Activated naive CD4-positive, alpha-beta T cell treated with anti-CD3 and anti-CD28 coated beads, Interleukin-2, amount 50 U/mL, for 24 hours (primary cell): ENCODE measurements at regions not wholly inside any gene's neighbourhood (a gene's known extent, or its start where the extent isn't known, plus 50 kb on each side); places are given as distances from the start of the nearest gene placed in this dataset.
"Not testable (repeated sequence)": the region's sequence is repeated elsewhere in the genome, so short reads cannot be mapped to it uniquely, and the experiment has no call there.

Source experiments
- H3K27ac Mint-ChIP-seq: one replicate; pipeline ENCODE4 v1.8.0; 2021; ENCODE audit warnings: mild to moderate bottlenecking, mixed read lengths
- H3K27me3 Mint-ChIP-seq: one replicate; pipeline ENCODE4 v1.8.0; 2021; ENCODE audit warnings: mixed read lengths
- H3K36me3 Mint-ChIP-seq: one replicate; pipeline ENCODE4 v1.8.0; 2021; ENCODE audit warnings: mixed read lengths
- H3K4me1 Mint-ChIP-seq: one replicate; pipeline ENCODE4 v1.8.0; 2021; ENCODE audit warnings: mixed read lengths
- H3K4me3 Mint-ChIP-seq: one replicate; pipeline ENCODE4 v1.8.0; 2021; ENCODE audit warnings: mild to moderate bottlenecking, mixed read lengths
- H3K9me3 Mint-ChIP-seq: one replicate; pipeline ENCODE4 v1.8.0; 2021; ENCODE audit warnings: mixed read lengths

DNA sequence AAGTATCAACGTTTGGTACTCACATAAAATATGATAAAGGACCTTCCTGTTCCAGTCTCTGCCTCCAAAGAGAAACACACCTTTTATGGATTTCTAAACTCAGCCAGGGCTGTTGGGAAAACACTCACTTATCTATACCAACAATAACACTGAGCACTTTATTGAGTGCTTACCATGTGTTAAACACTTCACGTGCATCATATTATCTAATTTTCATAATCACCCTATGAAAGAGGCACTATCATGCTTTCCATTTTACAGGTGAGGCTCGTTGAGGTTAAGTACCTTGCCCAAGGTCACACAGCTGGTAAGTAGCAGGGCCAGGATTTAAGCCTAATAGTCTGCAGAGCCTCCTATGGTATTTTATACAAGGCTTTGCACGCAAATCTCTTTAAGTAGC, 251.5 kb upstream of the SOX9 start:
- H3K27me3 Mint-ChIP-seq, result no peaks in the 10 kb centered on the region
- no peaks in the 10 kb centered on the region for H3K36me3 Mint-ChIP-seq
- no peak overlapping the region for H3K27ac Mint-ChIP-seq
- H3K9me3 Mint-ChIP-seq, result peaks cover 5% of the 10 kb centered on the region
- no peaks in the 10 kb centered on the region for H3K4me1 Mint-ChIP-seq
- no peak overlapping the region for H3K4me3 Mint-ChIP-seq

DNA sequence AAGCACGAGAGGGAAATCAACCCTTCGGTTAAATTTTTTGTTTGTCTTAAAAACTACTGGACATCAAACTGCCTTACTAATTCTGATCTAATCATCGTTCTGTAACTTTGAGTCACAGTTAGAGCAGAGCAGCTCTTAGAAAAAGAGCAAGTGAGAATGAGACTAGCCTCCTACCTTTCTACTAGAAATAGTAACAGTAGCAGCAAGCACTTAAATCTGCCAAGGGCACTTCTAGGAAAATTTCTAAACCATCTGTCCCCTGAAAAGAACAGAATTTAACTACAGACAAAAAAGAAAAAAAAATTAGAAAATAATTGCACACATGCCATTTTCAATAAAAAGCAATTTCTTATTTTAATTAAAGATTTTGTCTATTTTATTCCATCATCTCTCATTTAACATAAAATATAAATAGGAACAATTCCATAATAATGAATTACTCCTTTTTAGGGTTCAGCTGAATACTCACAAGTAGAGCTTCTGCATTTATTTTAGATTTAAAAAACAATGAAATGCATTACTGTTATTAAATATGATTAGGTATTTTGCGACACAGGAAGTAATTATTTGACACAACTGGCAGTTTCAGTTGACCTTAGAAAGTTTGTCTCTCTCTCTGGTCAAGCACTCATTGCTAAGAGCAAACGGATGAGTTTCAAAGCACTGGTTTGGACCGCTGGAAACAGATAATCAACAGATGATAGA, 250.8 kb upstream of the SOX9 start:
- Mint-ChIP-seq H3K27ac (no peak overlapping the region), H3K27me3 (no peaks in the 10 kb centered on the region), H3K4me3 (no peak overlapping the region), H3K9me3 (peaks cover 5% of the 10 kb centered on the region), H3K36me3 (no peaks in the 10 kb centered on the region), H3K4me1 (no peaks in the 10 kb centered on the region)

DNA sequence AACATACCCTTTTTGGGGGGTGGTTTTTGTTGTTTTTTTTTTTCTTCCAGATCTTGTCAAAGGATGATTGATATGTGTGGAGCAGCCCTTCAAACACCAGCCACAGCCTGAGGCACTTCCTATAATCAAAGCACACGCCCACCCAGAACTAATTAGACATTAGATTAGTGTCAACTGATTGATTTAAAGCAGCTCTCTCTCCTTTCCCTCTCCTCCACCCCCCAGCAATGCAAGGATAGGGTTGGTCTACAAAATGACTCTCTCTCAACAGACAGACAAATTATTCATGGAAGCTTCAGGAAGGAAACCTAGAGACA, 250.3 kb upstream of the SOX9 start:
- Mint-ChIP-seq H3K4me1 (no peaks in the 10 kb centered on the region), H3K27me3 (no peaks in the 10 kb centered on the region), H3K9me3 (peaks cover 5% of the 10 kb centered on the region), H3K27ac (no peak overlapping the region), H3K4me3 (no peak overlapping the region), H3K36me3 (no peaks in the 10 kb centered on the region)

DNA sequence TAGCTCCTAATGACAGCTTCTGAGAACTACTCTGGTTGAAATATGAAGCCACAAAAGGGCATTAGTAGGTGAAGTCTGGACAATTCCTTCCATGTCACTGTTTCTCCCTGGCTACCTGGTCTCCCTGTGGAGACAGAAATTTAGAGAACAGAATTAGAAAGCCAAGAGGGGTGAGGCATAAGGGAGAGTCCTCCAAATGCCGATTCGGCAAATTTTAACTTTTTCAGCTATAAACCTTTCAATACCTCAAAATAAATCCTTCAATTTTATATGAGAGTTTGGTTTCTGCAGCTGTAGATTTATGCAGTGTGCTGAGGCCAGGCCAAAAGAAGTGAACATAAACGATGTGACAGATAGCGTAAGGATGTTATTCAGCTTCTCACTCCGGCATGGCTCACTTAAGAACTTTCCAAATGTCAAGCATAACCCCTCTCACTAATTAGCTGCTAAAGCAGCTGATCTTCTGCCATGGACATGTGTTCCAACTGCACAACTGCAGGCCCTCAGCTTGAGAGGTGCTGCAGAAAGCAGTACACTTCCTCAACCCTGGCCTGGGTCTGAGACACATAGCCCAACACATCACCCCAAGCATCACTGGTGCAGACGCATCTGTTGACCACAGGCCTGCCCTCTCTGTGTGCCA, 247.9 kb upstream of the SOX9 start:
- no peaks in the 10 kb centered on the region for H3K9me3 Mint-ChIP-seq
- H3K4me1 Mint-ChIP-seq, result no peaks in the 10 kb centered on the region
- H3K4me3 Mint-ChIP-seq, result no peak overlapping the region
- H3K36me3 Mint-ChIP-seq, result no peaks in the 10 kb centered on the region
- no peaks in the 10 kb centered on the region for H3K27me3 Mint-ChIP-seq
- H3K27ac Mint-ChIP-seq, result no peak overlapping the region

DNA sequence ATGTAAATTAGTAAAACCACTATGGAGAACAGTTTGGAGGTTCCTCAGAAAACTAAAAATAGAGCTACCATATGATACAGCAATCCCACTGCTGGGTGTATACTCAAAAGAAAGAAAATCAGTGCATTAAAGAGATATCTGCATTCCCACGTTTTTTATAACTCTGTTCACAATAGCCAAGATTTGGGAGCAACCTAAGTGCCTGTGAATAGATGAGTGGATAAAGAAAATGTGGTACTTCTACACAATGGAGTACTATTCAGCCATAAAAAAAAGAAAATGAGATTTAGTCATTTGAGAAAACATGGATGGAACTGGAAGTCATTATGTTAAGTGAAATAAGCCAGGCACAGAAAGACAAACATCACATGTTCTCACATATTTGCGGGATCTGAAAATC, 246.0 kb upstream of the SOX9 start:
- not testable (repeated sequence) for H3K36me3 Mint-ChIP-seq, H3K4me3 Mint-ChIP-seq, H3K4me1 Mint-ChIP-seq, H3K27ac Mint-ChIP-seq, H3K27me3 Mint-ChIP-seq, H3K9me3 Mint-ChIP-seq

DNA sequence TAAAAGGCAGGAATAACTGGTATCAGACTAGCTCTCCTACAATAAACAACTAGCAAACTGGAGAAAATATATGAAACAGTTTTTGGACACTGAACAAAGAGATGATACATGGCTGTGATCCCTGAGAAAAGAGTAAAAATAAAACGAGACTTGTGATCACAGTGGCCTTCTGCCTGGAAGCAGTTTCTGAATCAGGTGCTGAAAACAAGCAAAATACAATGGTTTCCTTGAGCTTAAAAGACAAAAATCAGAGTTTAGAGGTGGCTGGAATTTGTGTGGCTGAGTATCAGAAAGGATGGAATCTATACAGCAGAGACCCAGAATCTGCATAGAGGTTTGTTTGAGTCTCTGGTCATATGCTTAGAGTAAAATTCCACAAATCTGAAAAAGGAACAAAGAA, 242.5 kb upstream of the SOX9 start:
- Mint-ChIP-seq H3K27me3 (no peaks in the 10 kb centered on the region), H3K27ac (no peak overlapping the region), H3K9me3 (peaks cover 5% of the 10 kb centered on the region), H3K4me1 (no peaks in the 10 kb centered on the region), H3K4me3 (no peak overlapping the region), H3K36me3 (no peaks in the 10 kb centered on the region)

DNA sequence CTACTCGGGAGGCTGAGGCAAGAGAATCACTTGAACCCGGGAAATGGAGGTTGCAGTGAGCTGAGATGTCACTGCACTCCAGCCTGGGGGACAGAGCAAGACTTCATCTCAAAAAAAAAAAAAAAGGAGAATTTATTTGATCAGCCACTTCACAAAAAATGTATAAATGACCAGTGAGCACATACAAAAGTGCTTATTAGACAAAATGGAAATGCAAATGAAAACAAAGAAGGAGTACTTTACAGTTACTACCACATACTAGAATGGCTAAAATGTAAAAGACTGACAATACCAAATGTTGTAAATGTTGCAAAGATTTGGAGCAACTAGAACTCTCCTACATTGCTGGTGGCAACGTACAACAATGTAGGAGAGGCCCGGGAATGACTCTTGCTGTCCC, 241.8 kb upstream of the SOX9 start:
- H3K36me3 Mint-ChIP-seq, result no peaks in the 10 kb centered on the region
- H3K9me3 Mint-ChIP-seq, result peaks cover 5% of the 10 kb centered on the region

DNA sequence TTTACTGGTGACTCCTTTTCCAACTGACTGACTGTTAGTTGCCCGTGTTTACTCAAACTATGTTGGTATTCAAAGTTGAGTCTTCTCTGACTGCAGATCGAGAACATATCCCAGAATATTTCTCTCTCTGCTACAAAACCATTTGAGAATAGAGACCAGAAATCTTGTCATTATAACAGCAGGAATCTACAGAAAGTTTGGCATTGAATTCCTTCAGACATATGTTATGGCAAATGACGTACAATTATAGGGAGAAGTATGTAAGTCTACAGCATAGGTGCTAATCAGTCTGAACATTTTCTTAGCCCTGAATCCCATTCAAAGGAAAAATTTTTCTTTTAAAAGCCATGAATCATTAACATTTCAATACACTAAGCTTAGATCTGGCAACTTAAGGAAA, 239.8 kb upstream of the SOX9 start:
- H3K4me3 Mint-ChIP-seq, result no peak overlapping the region
- H3K27ac Mint-ChIP-seq, result no peak overlapping the region
- no peaks in the 10 kb centered on the region for H3K4me1 Mint-ChIP-seq
- peaks cover 12% of the 10 kb centered on the region for H3K9me3 Mint-ChIP-seq
- no peaks in the 10 kb centered on the region for H3K27me3 Mint-ChIP-seq
- H3K36me3 Mint-ChIP-seq, result no peaks in the 10 kb centered on the region

More for the DNA sequence above, 241.8 kb upstream of the SOX9 start:
- Mint-ChIP-seq H3K27ac (no peak overlapping the region), H3K4me3 (no peak overlapping the region), H3K27me3 (no peaks in the 10 kb centered on the region), H3K4me1 (no peaks in the 10 kb centered on the region)

DNA sequence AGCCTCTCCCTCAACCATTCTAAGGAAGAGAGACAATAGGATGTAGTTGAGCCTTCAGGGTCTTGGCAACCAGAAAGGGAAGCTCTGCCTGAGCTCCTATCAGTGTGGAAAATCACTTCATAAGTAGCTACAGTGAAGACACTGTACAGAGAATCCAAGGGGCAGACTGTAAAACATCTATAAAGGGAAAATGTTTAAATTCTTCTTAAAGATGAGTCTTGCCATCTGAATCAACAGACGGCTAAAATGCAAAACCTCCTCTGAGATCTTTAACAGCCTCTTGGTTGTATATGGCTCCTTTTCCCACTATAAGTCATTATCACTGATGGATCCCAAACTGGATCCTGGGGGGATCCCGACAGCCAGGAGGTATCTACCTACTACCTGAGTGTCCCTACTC, 239.2 kb upstream of the SOX9 start:
- Mint-ChIP-seq H3K27me3 (no peaks in the 10 kb centered on the region), H3K4me3 (no peak overlapping the region), H3K9me3 (peaks cover 12% of the 10 kb centered on the region), H3K36me3 (no peaks in the 10 kb centered on the region), H3K27ac (no peak overlapping the region), H3K4me1 (no peaks in the 10 kb centered on the region)

DNA sequence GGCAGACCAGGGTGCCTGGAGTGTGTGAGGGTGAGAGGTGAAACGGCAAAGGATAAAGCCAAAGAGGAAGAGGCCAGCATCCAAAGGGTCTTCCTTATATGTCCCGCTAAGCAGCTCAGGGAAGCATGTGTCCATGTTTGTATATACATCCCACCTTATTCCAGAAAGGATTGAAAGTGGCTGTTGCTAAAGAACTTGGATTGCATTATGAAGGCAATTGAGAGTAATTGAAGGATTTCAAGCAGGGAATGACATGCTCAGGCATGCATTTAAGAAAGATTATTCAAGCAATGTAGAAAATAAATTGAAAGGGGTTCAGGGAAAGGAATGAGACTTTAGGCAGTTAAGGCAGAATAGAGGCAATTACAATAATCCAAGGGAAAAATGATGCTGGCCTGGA, 237.6 kb upstream of the SOX9 start:
- Mint-ChIP-seq H3K4me3 (no peak overlapping the region), H3K27ac (no peak overlapping the region), H3K27me3 (no peaks in the 10 kb centered on the region), H3K9me3 (peaks cover 12% of the 10 kb centered on the region), H3K4me1 (no peaks in the 10 kb centered on the region), H3K36me3 (no peaks in the 10 kb centered on the region)

DNA sequence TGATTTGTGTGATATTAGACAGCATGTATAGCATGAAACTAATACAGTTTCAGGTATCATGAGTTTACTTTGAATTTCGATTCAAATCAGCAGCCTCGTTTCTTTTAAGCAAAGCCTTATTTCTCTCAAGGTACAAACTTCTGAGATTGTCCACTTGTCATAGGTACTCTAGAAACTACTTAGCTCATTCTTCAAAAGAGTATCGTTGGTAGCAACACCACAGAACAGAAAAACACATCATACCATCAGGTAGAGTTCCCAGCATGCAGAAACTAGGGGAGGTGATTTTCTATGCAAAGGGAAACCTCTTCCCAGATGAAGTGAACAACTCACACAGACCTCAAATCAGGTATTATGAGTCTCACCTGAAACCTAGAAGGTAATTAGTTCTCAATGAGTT, 237.0 kb upstream of the SOX9 start:
- Mint-ChIP-seq H3K36me3 (no peaks in the 10 kb centered on the region), H3K4me1 (no peaks in the 10 kb centered on the region), H3K27me3 (no peaks in the 10 kb centered on the region), H3K27ac (no peak overlapping the region), H3K9me3 (peaks cover 12% of the 10 kb centered on the region), H3K4me3 (no peak overlapping the region)

DNA sequence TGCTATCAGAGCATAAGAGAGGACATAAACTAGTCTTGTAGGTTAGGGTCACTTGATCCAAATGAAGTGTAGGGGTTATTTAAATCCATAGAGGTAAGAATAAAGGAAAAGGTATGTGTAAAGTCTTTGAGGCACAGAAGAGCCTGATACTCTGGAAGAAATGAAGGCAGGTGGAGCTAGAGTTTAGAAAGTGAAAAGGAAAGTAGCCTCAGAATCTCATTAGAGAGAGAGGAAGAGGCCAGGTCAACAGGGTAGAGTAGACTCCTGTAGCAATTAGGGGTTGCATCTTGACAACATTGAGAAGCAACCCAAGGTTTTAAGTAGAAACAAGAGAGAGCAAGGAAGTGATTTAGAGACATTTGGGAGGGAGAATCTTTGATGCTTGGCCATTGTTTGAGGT, 235.2 kb upstream of the SOX9 start:
- Mint-ChIP-seq H3K9me3 (peaks cover 21% of the 10 kb centered on the region), H3K36me3 (no peaks in the 10 kb centered on the region), H3K4me3 (no peak overlapping the region), H3K27ac (no peak overlapping the region), H3K27me3 (no peaks in the 10 kb centered on the region), H3K4me1 (no peaks in the 10 kb centered on the region)

DNA sequence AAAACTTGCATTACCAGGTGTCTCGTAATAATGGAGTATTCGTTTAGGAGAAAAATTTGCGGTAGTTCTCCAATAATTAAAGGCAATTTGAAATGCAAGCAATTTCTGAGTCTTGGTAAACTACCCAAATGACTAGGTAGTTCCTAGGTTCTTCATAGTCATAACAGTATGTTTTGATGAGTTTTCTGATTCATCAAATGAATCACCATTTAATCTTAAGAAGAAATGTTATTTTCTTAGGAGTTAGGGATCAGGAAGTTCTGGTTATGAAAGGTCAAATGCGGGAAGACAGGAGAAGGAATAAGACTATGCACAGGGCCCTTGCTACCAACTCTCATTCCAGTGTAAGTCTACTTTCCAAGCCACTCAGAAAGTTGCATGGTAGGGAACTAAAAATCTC, 221.5 kb upstream of the SOX9 start:
- no peaks in the 10 kb centered on the region for H3K36me3 Mint-ChIP-seq
- peaks cover 11% of the 10 kb centered on the region for H3K9me3 Mint-ChIP-seq
- H3K4me3 Mint-ChIP-seq, result no peak overlapping the region
- H3K27me3 Mint-ChIP-seq, result no peaks in the 10 kb centered on the region
- no peak overlapping the region for H3K27ac Mint-ChIP-seq
- no peaks in the 10 kb centered on the region for H3K4me1 Mint-ChIP-seq

DNA sequence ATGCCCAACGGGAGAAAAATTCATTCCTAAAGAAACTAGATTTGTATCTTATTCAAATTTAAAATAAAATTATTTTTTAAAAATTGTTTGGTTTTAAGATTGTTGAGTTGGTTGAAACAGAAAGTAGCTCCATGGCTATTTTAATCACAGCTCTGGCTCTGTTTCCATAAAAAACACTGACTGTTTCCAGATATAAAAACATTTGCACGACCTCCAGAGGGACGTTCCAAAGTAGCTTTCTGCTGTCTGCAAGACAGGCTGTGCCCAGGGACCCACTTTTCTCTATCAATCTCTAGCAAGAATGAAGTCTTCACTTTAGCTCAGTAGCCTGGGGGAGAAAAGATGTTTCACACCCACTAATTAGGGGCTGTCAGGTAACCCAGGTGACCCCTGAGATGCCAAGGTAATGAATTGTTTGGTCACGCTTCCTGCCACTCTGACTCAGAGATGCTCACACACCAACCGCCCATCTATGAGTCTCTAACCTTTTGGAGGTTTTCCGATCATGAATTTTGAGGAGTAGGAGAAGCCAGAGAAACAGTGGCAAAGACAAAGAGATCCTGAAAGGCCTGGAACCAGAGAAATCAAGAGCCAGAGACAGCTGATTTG, 220.1 kb upstream of the SOX9 start:
- Mint-ChIP-seq H3K27ac (no peak overlapping the region), H3K9me3 (peaks cover 11% of the 10 kb centered on the region), H3K27me3 (peaks cover 2% of the 10 kb centered on the region), H3K4me3 (no peak overlapping the region), H3K36me3 (no peaks in the 10 kb centered on the region), H3K4me1 (no peaks in the 10 kb centered on the region)

DNA sequence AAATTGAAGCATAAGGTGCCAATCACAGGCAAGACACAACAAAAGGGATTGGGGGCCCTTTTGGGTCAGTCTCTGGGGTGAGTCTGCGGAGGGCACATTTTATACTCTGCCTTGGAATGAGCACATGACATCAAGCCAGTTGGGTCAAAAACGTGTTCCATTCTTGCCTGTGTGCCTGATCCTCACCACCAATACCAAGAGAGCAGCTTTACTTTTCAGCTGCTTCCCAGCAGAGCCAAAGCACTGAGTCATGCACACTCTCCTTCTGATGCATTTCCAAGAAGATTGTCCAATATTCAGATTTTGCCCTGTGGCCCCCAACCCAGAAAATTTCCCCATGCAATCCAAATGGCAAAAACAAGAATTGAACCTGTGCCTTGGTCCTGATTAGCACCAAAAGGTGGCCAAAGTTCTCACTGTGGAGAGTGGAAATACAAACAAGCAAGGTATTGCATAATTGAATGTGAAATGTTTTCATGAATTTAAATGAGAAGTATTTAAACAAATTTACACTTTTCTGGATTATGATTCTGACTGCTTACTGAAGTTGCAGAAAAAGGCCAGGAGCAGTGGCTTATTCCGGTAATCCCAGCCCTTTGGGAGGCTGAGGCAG, 217.8 kb upstream of the SOX9 start:
- peaks cover under 1% of the 10 kb centered on the region for H3K9me3 Mint-ChIP-seq
- H3K36me3 Mint-ChIP-seq, result no peaks in the 10 kb centered on the region
- no peak overlapping the region for H3K4me3 Mint-ChIP-seq
- H3K27ac Mint-ChIP-seq, result no peak overlapping the region
- H3K4me1 Mint-ChIP-seq, result no peaks in the 10 kb centered on the region
- peaks cover 2% of the 10 kb centered on the region for H3K27me3 Mint-ChIP-seq

DNA sequence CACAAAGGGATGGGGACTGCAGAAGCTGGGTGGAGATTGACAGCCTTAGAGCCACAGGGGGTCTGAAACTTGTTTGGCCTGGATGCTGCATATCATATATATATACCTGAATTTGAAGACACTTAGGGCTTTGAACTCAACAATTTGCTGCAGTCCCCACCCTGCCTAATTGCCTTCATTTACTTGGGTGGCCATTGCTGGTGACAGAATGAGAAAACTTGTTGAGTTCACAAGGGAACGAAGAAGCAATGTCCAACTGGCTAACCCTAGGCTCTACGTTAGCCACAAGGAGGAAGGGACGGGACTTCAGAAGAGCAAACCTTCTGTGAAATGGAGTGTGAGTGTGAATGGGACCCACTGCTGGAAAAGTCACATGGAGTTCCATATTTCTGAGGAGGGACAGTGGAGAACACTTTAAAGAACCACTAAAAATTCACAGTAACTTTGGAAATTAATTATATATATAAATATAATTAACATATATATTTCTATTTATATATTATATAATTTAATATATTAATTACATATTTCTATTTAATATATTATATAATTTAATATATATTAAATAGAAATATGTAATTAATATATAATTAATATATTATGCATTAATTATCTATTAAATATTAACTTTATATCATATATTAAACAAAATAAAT, 215.3 kb upstream of the SOX9 start:
- peaks cover 2% of the 10 kb centered on the region for H3K27me3 Mint-ChIP-seq
- H3K27ac Mint-ChIP-seq, result no peak overlapping the region
- H3K4me1 Mint-ChIP-seq, result no peaks in the 10 kb centered on the region
- no peak overlapping the region for H3K4me3 Mint-ChIP-seq
- no peaks in the 10 kb centered on the region for H3K9me3 Mint-ChIP-seq
- H3K36me3 Mint-ChIP-seq, result no peaks in the 10 kb centered on the region
